Amniotic epithelial cell (primary cell): ENCODE measurements at regions not wholly inside any gene's neighbourhood (a gene's known extent, or its start where the extent isn't known, plus 50 kb on each side); places are given as distances from the start of the nearest gene placed in this dataset.

Source experiments
- DNase-seq: peaks from one replicate; pipeline ENCODE4 v3.0.0-alpha.2; 2010; ENCODE audit warnings: low read depth

DNA sequence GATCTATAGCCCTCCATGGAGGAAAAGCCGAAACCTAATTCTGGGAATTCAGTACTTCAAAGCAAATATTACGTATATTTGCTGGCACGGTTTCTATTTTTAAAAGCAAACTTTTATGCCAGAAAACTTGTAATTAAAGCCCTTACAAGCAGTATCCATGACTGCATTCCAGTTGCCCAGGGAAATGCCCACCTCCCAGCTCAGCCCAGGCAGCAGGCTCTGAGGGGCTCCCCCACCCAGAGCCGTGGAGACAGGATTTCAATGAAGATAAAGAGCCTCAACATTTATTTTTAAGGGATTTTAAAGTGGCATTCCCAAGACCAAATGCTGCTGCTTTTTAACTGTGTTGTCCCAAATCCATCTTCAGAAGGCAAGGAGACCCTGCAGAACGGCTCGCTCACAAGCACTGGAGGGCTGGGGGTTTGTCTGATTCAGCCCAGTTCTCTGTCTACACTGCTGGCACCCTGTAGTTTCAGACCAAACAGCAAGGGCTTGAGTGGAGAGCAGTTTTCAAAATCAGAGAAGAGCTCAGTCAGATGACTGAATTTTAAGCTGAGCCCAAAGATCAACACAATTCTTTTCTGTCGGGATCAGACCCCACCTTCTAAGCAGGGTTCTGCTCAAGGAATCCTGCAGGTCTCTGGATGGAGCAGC lies 105.1 kb downstream of the KCNF1 start:
- no peak for DNase-seq

DNA sequence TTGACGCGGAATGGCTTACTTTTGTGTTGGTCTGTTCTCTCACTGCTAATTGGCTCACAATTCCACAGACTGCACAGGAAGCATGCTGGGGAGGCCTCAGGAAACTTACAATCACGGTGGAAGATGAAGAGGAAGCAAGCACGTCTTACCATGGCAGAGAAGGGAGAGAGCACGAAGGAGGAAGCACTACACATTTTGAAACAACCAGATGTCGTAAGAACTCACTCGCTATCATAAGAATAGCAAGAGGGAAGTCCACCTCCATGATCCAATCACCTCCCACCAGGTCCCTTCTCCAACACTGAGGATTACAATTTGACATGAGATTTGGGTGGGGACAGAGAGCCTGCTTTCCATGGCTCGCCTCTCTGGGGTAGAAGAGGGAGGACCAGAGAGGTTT lies 106.2 kb downstream of the KCNF1 start:
- DNase-seq, result no peak

DNA sequence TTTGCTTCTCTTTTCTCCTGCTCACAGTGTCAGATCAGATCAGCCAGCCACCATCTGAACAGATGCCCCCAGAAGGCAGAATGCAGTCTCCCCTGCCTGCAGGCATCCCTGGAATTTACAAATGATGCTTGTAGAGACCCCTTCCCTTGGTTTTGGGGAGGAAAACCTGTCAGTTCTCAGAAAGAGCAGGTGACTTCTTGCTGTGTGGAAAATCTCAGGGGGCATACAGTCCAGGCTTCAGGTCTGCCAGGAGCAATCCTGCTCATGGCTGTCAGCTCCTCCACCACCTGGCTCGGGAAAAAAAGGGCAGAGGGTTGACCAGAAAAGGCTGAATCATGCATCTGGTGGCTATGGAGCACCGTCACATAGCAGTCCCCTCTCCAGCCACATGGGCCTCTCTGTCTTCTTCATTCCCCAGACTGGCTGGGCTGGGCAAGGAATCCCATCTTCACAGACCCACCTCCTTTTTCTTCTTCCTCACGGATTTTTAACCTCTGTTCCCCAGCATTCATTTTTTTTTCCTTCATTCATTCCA lies 107.0 kb downstream of the KCNF1 start:
- no peak for DNase-seq

DNA sequence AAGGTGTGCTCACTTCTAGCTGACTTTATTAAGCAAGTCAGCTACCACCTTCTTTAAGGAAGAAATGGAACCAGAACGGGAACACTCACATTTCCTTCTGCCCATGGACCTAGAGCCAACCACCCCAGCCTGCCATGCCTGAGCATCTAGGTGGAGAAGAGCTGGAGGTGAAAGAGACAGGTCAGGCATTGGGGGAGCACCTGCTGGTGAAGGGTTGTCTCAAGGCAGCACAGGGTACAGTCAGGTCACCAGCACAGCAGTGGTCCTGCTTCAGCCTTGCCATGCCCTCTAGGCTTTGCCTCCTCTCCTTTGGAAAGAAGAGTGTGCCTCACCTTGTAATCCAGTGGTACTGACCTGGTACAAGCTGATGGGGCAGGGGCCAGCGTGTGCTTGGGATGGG lies 107.9 kb downstream of the KCNF1 start:
- DNase-seq, result no peak

DNA sequence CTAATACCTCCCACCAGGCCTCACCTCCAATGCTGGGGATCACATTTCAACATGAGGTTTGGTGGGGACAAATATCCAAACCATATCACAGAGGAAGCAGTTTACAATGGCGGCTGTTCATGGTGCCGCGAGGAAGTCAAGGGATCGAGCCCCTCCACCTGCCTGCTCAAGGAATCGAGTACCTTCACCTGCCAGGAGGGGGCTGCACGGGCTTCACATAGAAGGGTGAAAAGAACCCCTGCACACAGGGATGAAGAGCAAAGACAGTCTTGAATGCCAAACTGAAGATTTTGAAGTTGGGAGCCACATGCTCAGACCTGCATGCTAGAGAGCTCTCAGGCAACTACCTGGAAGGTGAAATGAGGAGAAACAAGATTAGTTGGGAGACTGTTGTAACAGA lies 110.3 kb downstream of the KCNF1 start:
- no peak for DNase-seq

DNA sequence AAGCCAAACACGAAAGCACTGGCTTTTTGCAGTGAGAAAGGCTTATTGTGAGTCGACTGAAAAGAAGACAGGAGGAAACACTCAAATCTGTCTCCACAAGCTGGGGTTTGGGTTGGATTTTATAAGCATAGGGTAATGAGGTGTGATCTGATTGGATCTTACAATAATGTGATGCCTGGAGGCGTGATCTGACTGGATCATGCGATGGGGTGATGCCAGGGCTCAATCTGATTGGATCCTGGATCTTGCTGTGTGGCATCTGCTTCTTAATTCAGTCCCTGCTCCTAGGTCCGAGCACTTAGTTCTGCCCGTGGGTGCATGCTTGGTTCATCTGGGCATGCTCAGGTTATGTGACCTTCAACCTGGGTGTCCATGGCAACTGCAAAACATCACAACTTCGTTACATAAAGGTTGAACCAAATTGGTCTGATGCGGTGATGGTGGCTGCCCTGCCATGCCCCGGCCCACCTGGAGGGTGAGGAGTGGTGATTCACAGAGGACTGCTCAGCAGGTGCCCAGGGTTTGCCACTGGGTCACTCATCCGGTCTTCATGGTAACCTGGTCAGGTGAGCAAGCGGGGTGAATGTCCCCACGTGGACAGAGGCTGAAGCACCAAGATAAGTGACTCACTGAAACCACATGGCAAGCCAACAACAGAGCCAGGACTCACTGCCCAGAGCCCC lies 111.0 kb downstream of the KCNF1 start:
- no peak for DNase-seq

DNA sequence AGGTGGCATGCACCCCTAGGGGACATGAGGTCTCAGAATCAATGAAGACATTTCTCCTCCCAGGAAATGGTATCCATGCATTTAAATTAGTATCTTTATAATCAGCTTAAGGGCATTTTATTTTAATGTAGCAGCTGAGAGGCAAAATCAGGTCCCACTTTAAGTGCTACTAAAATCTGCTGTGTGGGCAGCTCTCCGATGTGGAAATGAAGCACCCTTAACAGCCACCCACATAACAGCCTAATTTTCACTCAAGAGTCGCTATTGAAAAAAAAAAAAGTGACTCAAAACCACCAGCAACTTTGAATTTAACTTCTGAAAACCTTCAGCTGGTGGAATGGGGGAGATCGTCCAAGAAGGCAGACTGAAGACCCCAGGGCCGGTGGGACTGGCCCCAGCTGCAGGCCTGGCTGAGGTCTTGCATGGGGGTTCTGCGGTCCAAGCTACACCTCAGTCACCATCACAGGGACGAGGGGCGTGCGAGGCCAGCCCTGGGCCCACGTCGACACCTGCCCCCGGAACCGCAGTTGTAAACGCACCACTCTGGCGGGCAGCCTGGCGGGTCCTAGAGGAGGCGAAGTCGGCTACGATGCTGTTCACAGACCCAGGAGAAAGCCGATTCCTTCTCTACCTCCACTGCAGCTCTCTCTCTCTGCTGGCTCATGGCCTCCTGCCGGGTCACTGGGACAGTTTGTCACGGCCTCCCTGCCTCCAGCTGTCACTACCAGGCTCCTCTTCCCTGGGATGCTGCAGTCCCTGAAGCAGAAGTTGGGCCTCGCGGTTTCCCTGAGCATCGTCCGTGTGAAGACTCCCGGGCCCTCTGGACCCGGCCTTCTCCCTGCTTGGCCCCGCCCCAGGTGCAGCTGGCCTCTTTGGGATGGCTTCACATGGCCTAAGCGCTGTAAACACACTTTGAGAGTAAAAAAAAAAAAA lies 111.9 kb downstream of the KCNF1 start:
- DNase-seq, result no peak

DNA sequence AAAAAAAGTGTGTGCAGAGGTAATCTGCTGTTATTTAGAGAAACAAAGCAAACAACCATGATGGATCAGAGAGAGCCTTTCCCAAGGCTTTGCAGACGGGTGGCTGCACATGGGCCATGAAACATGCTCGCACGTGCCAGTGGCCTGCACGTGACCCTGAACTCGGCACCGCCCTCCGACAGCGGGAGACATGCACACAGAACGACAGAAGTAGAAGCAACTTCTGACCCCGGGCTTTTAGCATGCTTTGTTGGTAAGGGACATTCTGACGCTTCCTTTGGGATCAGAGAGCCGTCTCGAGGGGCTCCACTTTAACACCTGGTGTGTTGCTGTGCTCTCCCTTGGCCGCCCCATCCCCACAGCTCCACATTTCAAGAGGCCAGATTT lies 112.5 kb downstream of the KCNF1 start:
- DNase-seq, result no peak

DNA sequence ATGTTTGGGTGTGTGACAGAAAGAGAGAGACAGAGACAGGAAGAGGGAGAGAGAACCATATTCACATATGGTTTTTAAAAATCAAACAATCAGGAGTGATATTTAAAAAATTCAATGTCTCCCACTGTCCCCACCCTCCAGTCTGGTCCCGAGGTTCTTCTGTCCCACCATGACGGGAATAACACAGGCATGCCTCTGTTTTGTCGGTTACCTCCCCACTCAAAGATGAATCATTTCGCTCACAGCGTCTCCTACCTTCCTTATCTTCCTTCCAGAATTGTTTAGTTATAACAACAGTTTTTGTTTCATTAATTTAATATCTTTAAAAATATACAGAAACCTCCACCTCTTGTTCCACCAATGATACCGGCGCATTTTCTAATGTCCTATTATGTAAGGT lies 113.0 kb downstream of the KCNF1 start:
- no peak for DNase-seq

DNA sequence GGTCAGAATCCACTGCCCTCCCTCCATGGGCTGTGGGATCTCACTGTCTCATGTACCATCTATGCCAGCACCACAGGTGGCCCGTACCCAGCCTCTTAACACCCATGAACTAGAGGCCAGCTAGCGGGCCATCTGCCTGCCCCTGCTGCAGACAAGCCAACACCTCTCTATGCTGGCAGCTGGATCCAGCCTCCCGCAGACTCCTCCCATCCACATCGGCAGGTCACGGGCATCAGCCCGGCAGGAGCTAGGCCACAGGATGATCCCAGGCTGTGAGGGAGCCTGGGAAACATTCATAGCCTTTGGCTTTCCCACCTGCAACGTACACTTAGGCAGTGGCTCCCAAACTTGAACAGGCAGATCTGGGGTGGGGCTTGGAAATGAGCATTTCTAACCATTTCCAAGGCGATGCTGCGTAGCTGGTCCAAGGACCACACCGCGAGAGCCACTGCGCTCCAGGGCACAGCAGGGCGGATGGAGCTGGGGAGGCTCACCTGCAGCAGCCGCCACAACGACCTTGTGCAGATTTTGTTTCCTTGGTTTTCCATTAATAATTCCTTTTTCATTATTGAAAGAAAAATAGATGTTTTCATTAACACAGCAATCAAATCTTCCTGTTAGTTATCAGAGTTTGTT lies 114.7 kb downstream of the KCNF1 start:
- no peak for DNase-seq

DNA sequence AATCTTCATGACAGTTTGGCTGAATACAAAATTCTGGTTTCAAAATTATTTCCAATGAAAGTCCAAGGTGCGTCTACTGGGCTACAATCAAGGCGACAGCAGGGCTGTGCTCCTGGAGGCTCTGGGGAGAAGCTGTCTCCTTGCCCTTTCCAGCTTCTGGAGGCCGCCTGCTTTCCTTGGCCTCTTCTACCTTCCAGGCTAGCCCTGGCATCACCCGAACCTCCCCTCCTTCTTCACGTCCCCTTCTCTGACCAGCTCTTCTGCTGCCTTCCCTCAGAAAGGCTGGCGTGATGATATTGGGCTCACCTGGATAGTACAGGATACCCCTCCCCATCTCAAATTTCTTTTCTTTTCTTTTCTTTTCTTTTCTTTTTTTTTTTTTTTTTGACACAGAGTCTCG lies 115.5 kb downstream of the KCNF1 start:
- no peak for DNase-seq

DNA sequence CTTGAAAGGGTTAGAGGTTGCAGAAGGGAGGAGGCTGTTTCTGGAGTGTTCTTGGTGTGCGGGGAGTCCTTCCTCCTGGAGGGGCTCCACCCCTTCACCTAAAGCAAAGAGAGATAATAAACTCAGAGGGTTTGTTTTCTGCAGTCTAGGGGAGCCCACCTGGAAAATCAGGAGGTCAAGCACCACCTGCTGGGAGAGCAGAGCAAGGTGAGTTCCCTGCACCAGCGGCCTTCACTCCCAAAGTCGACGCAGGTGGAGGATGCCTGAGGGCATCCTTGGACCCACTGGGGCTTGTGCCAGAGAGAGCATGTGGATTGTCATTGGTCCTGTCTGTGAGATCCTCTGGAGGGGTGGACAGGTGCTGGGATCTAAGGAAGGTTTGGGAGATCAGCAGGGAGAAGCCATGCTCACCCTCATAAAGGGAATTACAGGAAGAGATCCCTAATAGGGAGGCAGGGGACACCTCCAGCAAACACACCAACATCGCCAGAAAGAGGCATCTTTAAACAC lies 116.7 kb downstream of the KCNF1 start:
- DNase-seq, result no peak

DNA sequence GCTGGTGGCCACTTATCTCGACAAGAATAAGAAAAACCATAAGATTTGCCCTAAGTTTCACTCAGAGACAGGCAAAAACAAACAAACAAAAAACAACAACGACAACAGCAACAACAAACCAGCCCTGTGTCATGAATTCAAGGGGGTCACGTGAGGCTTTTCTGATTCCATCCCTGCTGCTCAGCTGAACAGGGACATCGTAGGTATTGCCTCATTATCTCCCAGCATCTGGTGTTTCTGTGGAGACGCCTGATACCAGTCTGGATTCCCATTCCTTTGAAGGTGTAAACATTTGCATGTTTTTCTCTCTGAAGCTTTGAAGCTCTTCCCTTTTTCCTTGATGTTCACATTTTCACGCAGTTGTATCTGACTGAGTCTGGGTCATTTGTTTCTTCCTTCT lies 117.4 kb downstream of the KCNF1 start:
- DNase-seq, result peak; percentile 5

DNA sequence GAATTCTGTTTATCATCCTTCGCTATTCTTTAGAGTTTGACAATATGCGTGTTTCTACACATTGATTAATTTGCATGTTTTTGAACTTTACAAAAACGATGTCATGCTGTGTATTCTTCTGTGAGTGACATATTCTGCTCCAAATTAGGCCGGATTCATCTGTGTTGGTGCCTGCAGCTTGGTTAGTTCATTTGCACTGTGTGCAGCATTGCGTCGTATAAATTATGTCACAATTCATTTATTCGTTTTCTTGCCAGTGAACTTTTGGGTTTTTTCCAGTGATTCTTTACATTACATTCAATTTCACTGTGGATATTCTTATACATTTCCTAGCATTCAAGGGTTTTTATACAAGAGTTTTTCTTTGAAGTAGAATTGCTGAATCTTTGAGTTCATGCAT lies 118.3 kb downstream of the KCNF1 start:
- no peak for DNase-seq

DNA sequence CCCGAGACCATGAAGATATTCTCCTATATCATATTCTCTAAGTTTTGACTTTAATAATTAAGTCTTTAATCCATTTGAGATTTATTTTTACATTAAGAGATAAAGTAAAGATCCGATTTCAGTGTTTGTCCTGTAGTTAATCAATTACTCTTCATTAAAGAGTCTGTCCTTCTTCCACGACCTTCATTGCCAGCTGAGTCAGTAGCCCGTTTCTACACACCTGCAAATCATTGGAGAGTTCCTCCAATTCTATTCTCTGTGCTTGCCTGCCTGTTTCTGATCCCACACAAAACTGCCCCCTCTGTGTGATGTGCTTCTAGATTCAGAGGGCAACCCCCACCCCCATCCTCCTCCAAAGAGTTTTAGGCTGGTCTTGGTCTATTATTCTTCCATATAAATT lies 119.2 kb downstream of the KCNF1 start:
- DNase-seq, result no peak

DNA sequence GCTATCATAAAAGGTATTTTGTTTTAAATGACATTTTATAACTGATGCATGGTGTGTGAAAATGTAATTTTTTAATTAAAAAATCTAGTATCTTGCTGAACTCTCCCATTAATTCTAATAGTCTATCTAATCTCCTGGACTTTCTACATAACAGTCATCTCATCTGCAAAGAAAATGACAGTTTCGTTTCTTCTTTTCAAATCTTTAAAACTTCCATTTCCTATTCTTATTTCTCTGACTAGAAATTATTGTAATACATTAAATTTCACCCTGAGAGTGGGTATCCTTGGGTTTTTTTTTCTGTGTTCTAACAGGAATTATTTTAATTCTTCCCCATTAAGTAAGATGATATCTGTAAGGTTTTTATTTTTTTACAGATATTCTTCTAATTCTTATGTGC lies 120.1 kb downstream of the KCNF1 start:
- DNase-seq, result no peak

DNA sequence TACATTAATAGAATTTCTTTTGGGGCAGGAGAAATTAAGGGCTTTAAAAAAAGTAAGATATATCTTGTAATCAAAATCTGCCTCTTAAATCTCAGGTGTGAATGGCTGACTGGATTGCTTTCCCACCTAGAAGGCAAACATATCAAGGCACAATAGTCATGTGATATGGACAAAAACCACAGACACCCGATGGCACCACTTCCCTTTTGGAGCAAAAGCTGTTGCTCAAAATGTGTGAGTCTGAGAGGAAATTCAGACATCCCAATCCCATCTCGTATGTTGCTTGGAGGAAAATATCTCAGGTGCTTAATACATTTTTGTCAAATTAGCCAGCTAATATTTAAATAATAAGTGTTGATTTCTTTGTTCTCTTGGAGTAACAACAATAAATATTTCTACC lies 120.7 kb downstream of the KCNF1 start:
- DNase-seq, result no peak

DNA sequence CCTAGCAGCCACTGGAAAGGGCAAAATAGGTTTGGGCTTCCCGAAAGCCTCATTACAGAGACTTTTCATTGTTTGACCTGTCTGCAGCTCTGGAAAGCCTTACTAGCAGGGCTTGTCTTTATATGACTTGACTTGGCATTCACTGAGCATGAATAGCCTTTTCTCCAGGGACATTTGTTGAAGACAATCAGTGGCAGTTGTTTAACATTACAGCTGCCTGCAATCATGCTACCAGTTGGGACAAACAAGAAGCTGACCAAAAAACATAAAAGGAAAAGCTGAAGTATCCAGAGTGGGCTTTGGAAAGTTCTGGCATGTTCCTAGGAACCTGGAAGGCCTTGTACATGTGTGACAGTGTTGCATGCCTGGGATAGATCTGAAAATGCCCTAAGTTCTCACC lies 121.4 kb downstream of the KCNF1 start:
- DNase-seq, result no peak

DNA sequence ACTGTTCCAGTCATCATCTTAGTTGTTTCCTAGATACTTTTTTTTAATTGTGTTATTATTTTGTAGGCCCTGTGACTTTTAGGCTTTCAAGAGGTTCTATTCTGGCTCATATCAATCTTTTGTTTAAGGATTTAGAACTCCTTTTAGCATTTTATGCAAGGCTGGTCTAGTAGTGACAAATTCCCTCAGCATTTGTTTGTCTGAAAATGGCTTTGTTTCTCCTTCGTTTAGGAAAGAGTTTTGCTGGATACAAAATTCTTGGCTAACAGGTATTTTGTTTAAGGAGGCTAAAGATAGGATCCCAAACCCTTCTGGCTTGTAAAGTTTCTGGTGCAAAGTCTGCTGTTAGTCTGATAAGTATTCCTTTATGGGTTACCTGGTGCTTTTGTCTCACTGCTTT lies 116.6 kb upstream of the SLC66A3 start:
- no peak for DNase-seq

DNA sequence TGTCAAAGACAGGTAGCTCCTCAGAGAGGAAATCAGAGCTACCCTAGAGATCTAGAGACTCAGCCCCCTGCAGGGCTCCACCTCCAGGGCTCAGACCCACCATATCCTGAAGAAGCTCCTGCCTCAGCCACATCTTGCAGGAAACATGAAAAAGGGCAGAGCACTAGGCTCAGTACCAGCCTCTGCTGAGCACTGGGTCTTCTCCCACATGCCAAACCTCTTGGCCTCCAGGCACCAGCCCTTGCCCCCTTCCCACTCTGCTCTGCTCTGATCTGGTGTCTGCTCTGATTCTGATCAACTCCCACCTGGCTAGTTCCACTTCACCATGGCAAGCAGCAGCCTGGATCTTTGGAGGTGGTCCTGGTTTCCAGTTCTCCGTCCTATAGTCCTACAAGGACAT lies 114.3 kb upstream of the SLC66A3 start:
- DNase-seq, result no peak

DNA sequence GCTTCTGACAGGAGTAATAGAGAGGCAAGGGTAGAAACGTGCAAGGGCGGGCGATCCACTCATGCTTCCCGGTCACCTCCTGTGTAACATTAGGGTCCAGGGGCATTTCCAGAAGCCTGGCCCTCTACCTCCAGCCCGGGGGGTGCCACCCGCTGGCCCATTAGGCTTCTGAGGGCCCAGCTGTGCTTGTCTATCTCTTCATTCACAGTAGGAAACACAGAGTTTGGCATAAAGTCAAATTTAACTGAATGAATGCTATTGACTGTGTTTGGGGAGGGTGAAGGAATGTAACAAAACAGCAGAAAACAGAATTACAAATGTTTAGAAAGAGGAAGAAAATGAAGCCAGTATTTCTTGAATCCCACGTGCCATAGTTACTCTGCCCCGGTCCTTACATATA lies 112.4 kb upstream of the SLC66A3 start:
- no peak for DNase-seq

DNA sequence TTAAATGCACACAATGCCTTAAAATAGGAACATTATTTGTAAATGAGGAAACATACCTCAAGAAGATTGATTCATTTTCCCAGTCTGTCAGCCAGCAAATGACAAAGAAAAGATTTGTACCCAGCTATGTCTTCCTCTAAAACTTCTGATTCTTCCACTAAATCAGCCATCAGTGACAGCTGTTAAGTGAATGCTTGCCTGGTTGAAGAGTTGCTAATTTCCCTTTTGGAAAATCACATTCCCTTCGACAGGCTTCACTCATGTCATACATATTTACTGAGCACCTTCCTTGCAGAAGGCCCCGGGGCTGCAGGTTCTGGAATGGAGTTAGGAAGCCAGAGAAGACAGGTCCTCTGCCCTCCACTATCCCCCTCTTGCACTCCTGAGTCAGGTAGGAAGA lies 112.0 kb upstream of the SLC66A3 start:
- no peak for DNase-seq
